Ectodermal cell (in vitro differentiated cells): ENCODE measurements at regions not wholly inside any gene's neighbourhood (a gene's known extent, or its start where the extent isn't known, plus 50 kb on each side); places are given as distances from the start of the nearest gene placed in this dataset.

Experiments used
- H3K27ac ChIP-seq: 2 replicates; pipeline ENCODE4 v1.7.0; 2013; ENCODE audit warnings: mild to moderate bottlenecking, low read depth, low read length; ENCODE audit not compliant: insufficient read depth, poor library complexity, severe bottlenecking
- H3K27me3 ChIP-seq: 2 replicates; pipeline ENCODE4 v1.7.0; 2013; ENCODE audit warnings: mild to moderate bottlenecking, low read length; ENCODE audit not compliant: insufficient read depth, control insufficient read depth, poor library complexity, severe bottlenecking
- H3K36me3 ChIP-seq: one replicate; pipeline ENCODE4 v1.7.0; 2013; ENCODE audit warnings: low read length; ENCODE audit not compliant: control insufficient read depth, insufficient read depth
- H3K4me1 ChIP-seq: one replicate; pipeline ENCODE4 v1.7.0; 2013; ENCODE audit warnings: low read length; ENCODE audit not compliant: control insufficient read depth, insufficient read depth
- H3K4me3 ChIP-seq: 2 replicates; pipeline ENCODE4 v1.7.0; 2013; ENCODE audit warnings: low read depth, low read length, control low read depth; ENCODE audit not compliant: insufficient read depth
- H3K9me3 ChIP-seq: 2 replicates; pipeline ENCODE4 v1.7.0; 2013; ENCODE audit warnings: mild to moderate bottlenecking, low read length, moderate library complexity; ENCODE audit not compliant: control insufficient read depth
- WGBS, 2 experiments: methylation state at CpG; one replicate each; pipeline ENCODE4 v1.1.7; 2013; ENCODE audit warnings: missing lambda C conversion rate in 2 of 2; 5-methylcytosine and 5-hydroxymethylcytosine counted together

- H3K9me3 ChIP-seq = no peaks in the 10 kb centered on the region
- no peak overlapping the region for H3K27ac ChIP-seq
- no peaks in the 10 kb centered on the region for H3K27me3 ChIP-seq
- no peaks in the 10 kb centered on the region for H3K36me3 ChIP-seq
- no peak overlapping the region for H3K4me3 ChIP-seq
- WGBS, 2 experiments = 96% methylated on average over 3 of the region's 3 CpGs
- H3K4me1 ChIP-seq = peaks cover 21% of the 10 kb centered on the region
Observed at GRCh38 chr1:229112832-229113548, 157.9 kb upstream of the RAB4A start.

- no peaks in the 10 kb centered on the region for H3K9me3 ChIP-seq
- no peak overlapping the region for H3K4me3 ChIP-seq
- no peaks in the 10 kb centered on the region for H3K27me3 ChIP-seq
- WGBS, 2 experiments = 85 to 94% methylated on average over 5 of the region's 5 CpGs
- peaks cover 10% of the 10 kb centered on the region for H3K4me1 ChIP-seq
- no peaks in the 10 kb centered on the region for H3K36me3 ChIP-seq
- no peak overlapping the region for H3K27ac ChIP-seq
Observed at GRCh38 chr1:229114315-229114714, 156.6 kb upstream of the RAB4A start.

GRCh38 chr1:229114850-229115365, 156.0 kb upstream of the RAB4A start:
- H3K9me3 ChIP-seq = no peaks in the 10 kb centered on the region
- no peak overlapping the region for H3K27ac ChIP-seq
- no peaks in the 10 kb centered on the region for H3K27me3 ChIP-seq
- H3K36me3 ChIP-seq = no peaks in the 10 kb centered on the region
- whole genome bisulfite sequencing, 2 experiments = 33 to 36% methylated on average over 4 of the region's 4 CpGs
- no peak overlapping the region for H3K4me3 ChIP-seq
- peaks cover 9% of the 10 kb centered on the region for H3K4me1 ChIP-seq

- peaks cover 9% of the 10 kb centered on the region for H3K4me1 ChIP-seq
- no peaks in the 10 kb centered on the region for H3K27me3 ChIP-seq
- H3K27ac ChIP-seq = no peak overlapping the region
- 95 to 96% methylated on average over 16 of the region's 16 CpGs for WGBS, 2 experiments
- H3K9me3 ChIP-seq = no peaks in the 10 kb centered on the region
- no peaks in the 10 kb centered on the region for H3K36me3 ChIP-seq
- no peak overlapping the region for H3K4me3 ChIP-seq
Observed at GRCh38 chr1:229116114-229116513, 154.8 kb upstream of the RAB4A start.

GRCh38 chr1:229117664-229118300, 153.1 kb upstream of the RAB4A start:
- Histone ChIP-seq H3K4me3 (no peak overlapping the region), H3K4me1 (peaks cover 9% of the 10 kb centered on the region), H3K36me3 (no peaks in the 10 kb centered on the region), H3K27me3 (no peaks in the 10 kb centered on the region), H3K27ac (no peak overlapping the region), H3K9me3 (no peaks in the 10 kb centered on the region)
- WGBS, 2 experiments = 91 to 94% methylated on average over 13 to 14 of the region's 14 CpGs

GRCh38 chr1:229118477-229119061, 152.3 kb upstream of the RAB4A start:
- no peaks in the 10 kb centered on the region for H3K36me3 ChIP-seq
- H3K27me3 ChIP-seq = no peaks in the 10 kb centered on the region
- H3K9me3 ChIP-seq = no peaks in the 10 kb centered on the region
- H3K4me3 ChIP-seq = no peak overlapping the region
- WGBS, 2 experiments = 91 to 98% methylated on average over 2 of the region's 3 CpGs
- no peak overlapping the region for H3K27ac ChIP-seq
- peaks cover 9% of the 10 kb centered on the region for H3K4me1 ChIP-seq

- H3K36me3 ChIP-seq = no peaks in the 10 kb centered on the region
- no peaks in the 10 kb centered on the region for H3K9me3 ChIP-seq
- H3K4me1 ChIP-seq = peaks cover 9% of the 10 kb centered on the region
- no peak overlapping the region for H3K27ac ChIP-seq
- H3K4me3 ChIP-seq = no peak overlapping the region
- no peaks in the 10 kb centered on the region for H3K27me3 ChIP-seq
- WGBS, 2 experiments = 92 to 96% methylated on average over 6 of the region's 6 CpGs
Observed at GRCh38 chr1:229119161-229119560, 151.8 kb upstream of the RAB4A start.

GRCh38 chr1:229119876-229120275, 151.0 kb upstream of the RAB4A start:
- H3K4me3 ChIP-seq = no peak overlapping the region
- H3K27me3 ChIP-seq = no peaks in the 10 kb centered on the region
- WGBS, 2 experiments = 94 to 98% methylated on average over 8 of the region's 8 CpGs
- no peak overlapping the region for H3K27ac ChIP-seq
- H3K9me3 ChIP-seq = no peaks in the 10 kb centered on the region
- H3K4me1 ChIP-seq = peaks cover 7% of the 10 kb centered on the region
- no peaks in the 10 kb centered on the region for H3K36me3 ChIP-seq

- WGBS, 2 experiments = 86 to 88% methylated on average over 10 to 11 of the region's 11 CpGs
- Histone ChIP-seq H3K4me1 (no peaks in the 10 kb centered on the region), H3K4me3 (no peak overlapping the region), H3K27me3 (no peaks in the 10 kb centered on the region), H3K36me3 (no peaks in the 10 kb centered on the region), H3K27ac (no peak overlapping the region), H3K9me3 (no peaks in the 10 kb centered on the region)
Observed at GRCh38 chr1:229121845-229122436, 149.0 kb upstream of the RAB4A start.

GRCh38 chr1:229122606-229123005, 148.3 kb upstream of the RAB4A start:
- H3K36me3 ChIP-seq = no peaks in the 10 kb centered on the region
- no peaks in the 10 kb centered on the region for H3K27me3 ChIP-seq
- 92 to 95% methylated on average over 6 of the region's 6 CpGs for WGBS, 2 experiments
- no peak overlapping the region for H3K27ac ChIP-seq
- H3K4me3 ChIP-seq = no peak overlapping the region
- H3K4me1 ChIP-seq = no peaks in the 10 kb centered on the region
- H3K9me3 ChIP-seq = no peaks in the 10 kb centered on the region
